PC-3 (cell line): ENCODE measurements at regions not wholly inside any gene's neighbourhood (a gene's known extent, or its start where the extent isn't known, plus 50 kb on each side); places are given as distances from the start of the nearest gene placed in this dataset.

ENCODE experiments used
- ATAC-seq: fragments of 200-7000 bp; cut with Tn5 transposase; 2 replicates; pipeline ENCODE4 v1.9.1; 2020; ENCODE audit warnings: mild to moderate bottlenecking, moderate library complexity
- BruUV-seq: library from RNA; stranded (reverse); fragments of 400-500 nt; replicated peaks from 2 replicates; lab custom pipeline; 2021; lab: Mats Ljungman, UMichigan
- CTCF ChIA-PET: fragments of 300-600 bp; sonication (Branson Sonifier 250); formaldehyde crosslinking; loops from one replicate; lab custom pipeline; 2022; ENCODE audit warnings: antibody characterized with exemption; lab: Charles Lee
- POLR2A ChIA-PET: fragments of 300-600 bp; sonication (Branson Sonifier 250); formaldehyde crosslinking; loops from one replicate; lab custom pipeline; 2022; ENCODE audit warnings: antibody characterized with exemption; ENCODE audit not compliant: unreplicated experiment; lab: Charles Lee
- DNase-seq: peaks from one replicate; pipeline ENCODE4 v3.0.0-alpha.2; 2015
- H2AFZ ChIP-seq: fragments of 300-600 bp; sonication (generic); 2 replicates; pipeline ENCODE4 v1.6.0; 2016; ENCODE audit warnings: antibody characterized with exemption, low read length
- H3F3A ChIP-seq: fragments of 300-600 bp; sonication (generic); one replicate; pipeline ENCODE4 v1.6.0; 2017; ENCODE audit warnings: antibody characterized with exemption, low read length, control low read depth, mild to moderate bottlenecking; ENCODE audit not compliant: unreplicated experiment
- H3K27ac ChIP-seq: fragments of 300-600 bp; sonication (generic); 2 replicates; pipeline ENCODE4 v1.5.1; 2016; ENCODE audit warnings: mild to moderate bottlenecking, low read length
- H3K27me3 ChIP-seq: fragments of 300-600 bp; sonication (generic); 2 replicates; pipeline ENCODE4 v1.6.1; 2016; ENCODE audit warnings: low read length, mixed read lengths
- H3K36me3 ChIP-seq: fragments of 300-600 bp; sonication (generic); 2 replicates; pipeline ENCODE4 v1.6.1; 2016; ENCODE audit warnings: low read depth, mixed run types, low read length, mixed read lengths
- H3K4me1 ChIP-seq: fragments of 300-600 bp; sonication (generic); 2 replicates; pipeline ENCODE4 v1.5.1; 2016; ENCODE audit warnings: low read length; ENCODE audit not compliant: insufficient read depth
- H3K4me2 ChIP-seq: fragments of 300-600 bp; sonication (generic); 2 replicates; pipeline ENCODE4 v1.6.0; 2016; ENCODE audit warnings: low read length
- H3K4me3 ChIP-seq: fragments of 300-600 bp; sonication (generic); 2 replicates; pipeline ENCODE4 v1.5.1; 2016; ENCODE audit warnings: mild to moderate bottlenecking, low read length, mixed read lengths
- H3K79me2 ChIP-seq: fragments of 300-600 bp; sonication (generic); 2 replicates; pipeline ENCODE4 v1.6.1; 2017; ENCODE audit warnings: low read length, mixed read lengths
- H3K9ac ChIP-seq: fragments of 300-600 bp; sonication (generic); 2 replicates; pipeline ENCODE4 v1.6.0; 2016; ENCODE audit warnings: mild to moderate bottlenecking, low read length
- H3K9me2 ChIP-seq: fragments of 300-600 bp; sonication (generic); replicated peaks from 2 replicates; pipeline ENCODE4 v1.6.1; 2016; ENCODE audit warnings: mixed run types, low read length, mixed read lengths
- H3K9me3 ChIP-seq: fragments of 300-600 bp; sonication (generic); 2 replicates; pipeline ENCODE4 v1.6.1; 2016; ENCODE audit warnings: low read length, mixed read lengths
- H4K20me1 ChIP-seq: fragments of 300-600 bp; sonication (generic); 2 replicates; pipeline ENCODE4 v1.6.1; 2016; ENCODE audit warnings: low read length, mixed read lengths
- CTCF ChIP-seq: fragments of 300-600 bp; sonication (generic); conservative IDR thresholded peaks from 2 replicates; pipeline ENCODE4 v1.5.1; 2017; ENCODE audit warnings: antibody characterized with exemption, low read depth, mild to moderate bottlenecking, low read length
- EZH2 ChIP-seq: fragments of 300-600 bp; sonication (generic); IDR thresholded peaks from one replicate; pipeline ENCODE4 v1.6.1; 2017; ENCODE audit warnings: antibody characterized with exemption, mild to moderate bottlenecking, low read length; ENCODE audit not compliant: unreplicated experiment
- EZH2phosphoT487 ChIP-seq: fragments of 300-600 bp; sonication (generic); IDR thresholded peaks from 2 replicates; pipeline ENCODE4 v1.6.1; 2018; ENCODE audit warnings: mild to moderate bottlenecking, antibody characterized with exemption, low read length, borderline replicate concordance
- intact Hi-C: fragments of 100-400 bp; cut with micrococcal nuclease; formaldehyde crosslinking; loops from 2 replicates; pipeline ENCODE4 v1.9.0; 2023

- H3K4me3 ChIP-seq = no peak overlapping the region
- H3F3A ChIP-seq = no peaks in the 10 kb centered on the region
- H3K79me2 ChIP-seq = no peaks in the 10 kb centered on the region
- ChIA-PET CTCF (no interaction called here), POLR2A (no interaction called here)
- H2AFZ ChIP-seq = no peak overlapping the region
- no peaks in the 10 kb centered on the region for H3K9me2 ChIP-seq
- no peak overlapping the region for H3K9ac ChIP-seq
- intact Hi-C loops = no loop called here
- no peaks in the 10 kb centered on the region for H3K4me1 ChIP-seq
- H3K36me3 ChIP-seq = no peaks in the 10 kb centered on the region
- DNase-seq (no peak), ATAC-seq (no peak)
- no peaks in the 10 kb centered on the region for H3K9me3 ChIP-seq
- no peaks in the 10 kb centered on the region for H4K20me1 ChIP-seq
- TF ChIP-seq EZH2 (no peak), CTCF (no peak), EZH2phosphoT487 (no peak)
- H3K27ac ChIP-seq = no peak overlapping the region
- no TSS peak for BruUV-seq
- H3K4me2 ChIP-seq = no peak overlapping the region
- H3K27me3 ChIP-seq = no peaks in the 10 kb centered on the region
Measured at GRCh38 chr5:91293131-91293530, 90.0 kb downstream of the ARRDC3 start.

GRCh38 chr5:91291628-91292569 is 91.2 kb downstream of the ARRDC3 start:
- Histone ChIP-seq H3K27me3 (no peaks in the 10 kb centered on the region), H3K4me2 (no peak overlapping the region), H3K4me1 (no peaks in the 10 kb centered on the region), H3K9ac (no peak overlapping the region), H3K79me2 (no peaks in the 10 kb centered on the region), H3F3A (no peaks in the 10 kb centered on the region), H2AFZ (no peak overlapping the region), H3K27ac (no peak overlapping the region), H3K9me3 (no peaks in the 10 kb centered on the region), H3K9me2 (no peaks in the 10 kb centered on the region), H3K4me3 (no peak overlapping the region), H3K36me3 (no peaks in the 10 kb centered on the region), H4K20me1 (no peaks in the 10 kb centered on the region)
- intact Hi-C loops = no loop called here
- ChIA-PET POLR2A (interaction anchor here (0.6 kb wide), 1 partner anchor 11 kb away, joined by 3 read pairs; no protein-coding TSS in a partner anchor), CTCF (no interaction called here)
- ATAC-seq (no peak), DNase-seq (no peak)
- no TSS peak for BruUV-seq
- TF ChIP-seq EZH2 (no peak), EZH2phosphoT487 (no peak), CTCF (no peak)
